ENCODE measurements at regions not wholly inside any gene's neighbourhood (a gene's known extent, or its start where the extent isn't known, plus 50 kb on each side); places are given as distances from the start of the nearest gene placed in this dataset.

DNA sequence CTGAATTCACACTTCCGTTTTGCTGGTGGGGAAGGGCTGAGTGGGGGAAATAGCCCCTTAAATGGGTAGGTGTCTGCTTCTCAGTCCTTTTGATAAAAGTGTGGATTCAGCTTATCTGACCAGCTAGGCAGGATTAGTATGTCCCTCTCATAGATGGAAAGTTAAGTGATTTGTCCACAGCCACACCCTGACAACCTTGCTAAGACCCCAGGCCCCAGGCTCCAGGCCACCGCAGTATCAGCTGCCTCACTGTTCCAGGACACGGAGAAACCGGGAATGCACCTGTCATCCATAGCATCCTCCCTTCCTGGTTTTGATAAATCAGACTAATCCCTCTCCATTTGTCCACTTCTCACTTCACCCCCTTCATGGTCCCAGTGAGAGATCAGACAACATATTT lies 197.7 kb downstream of the USP12 start:
- H3K4me3 ChIP-seq (ENCODE audit: low read depth, low read length), result no peak overlapping the region
- TF ChIP-seq, protein P1, sequence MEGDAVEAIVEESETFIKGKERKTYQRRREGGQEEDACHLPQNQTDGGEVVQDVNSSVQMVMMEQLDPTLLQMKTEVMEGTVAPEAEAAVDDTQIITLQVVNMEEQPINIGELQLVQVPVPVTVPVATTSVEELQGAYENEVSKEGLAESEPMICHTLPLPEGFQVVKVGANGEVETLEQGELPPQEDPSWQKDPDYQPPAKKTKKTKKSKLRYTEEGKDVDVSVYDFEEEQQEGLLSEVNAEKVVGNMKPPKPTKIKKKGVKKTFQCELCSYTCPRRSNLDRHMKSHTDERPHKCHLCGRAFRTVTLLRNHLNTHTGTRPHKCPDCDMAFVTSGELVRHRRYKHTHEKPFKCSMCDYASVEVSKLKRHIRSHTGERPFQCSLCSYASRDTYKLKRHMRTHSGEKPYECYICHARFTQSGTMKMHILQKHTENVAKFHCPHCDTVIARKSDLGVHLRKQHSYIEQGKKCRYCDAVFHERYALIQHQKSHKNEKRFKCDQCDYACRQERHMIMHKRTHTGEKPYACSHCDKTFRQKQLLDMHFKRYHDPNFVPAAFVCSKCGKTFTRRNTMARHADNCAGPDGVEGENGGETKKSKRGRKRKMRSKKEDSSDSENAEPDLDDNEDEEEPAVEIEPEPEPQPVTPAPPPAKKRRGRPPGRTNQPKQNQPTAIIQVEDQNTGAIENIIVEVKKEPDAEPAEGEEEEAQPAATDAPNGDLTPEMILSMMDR (IDR thresholded peaks at IDR 0.05; ENCODE audit: control insufficient read depth, extremely low read depth, insufficient read depth), result no peak
- DNase-seq (ENCODE audit: low read depth), result no peak

DNA sequence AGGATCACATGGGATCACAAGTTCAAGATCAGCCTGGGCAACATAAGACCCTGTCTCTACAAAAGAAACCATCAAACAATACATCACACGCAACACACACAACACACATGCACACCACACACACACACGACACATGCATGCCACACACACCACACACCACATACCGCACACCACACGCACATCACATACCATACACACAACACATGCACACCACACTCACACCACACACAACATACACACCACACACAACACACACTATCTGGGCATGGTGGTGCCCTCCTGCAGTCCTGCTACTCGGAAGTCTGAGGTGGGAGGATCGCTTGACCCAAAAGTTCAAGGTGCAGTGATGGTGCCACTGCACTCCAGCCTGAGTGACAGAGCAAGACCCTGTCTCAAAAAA lies 198.3 kb downstream of the USP12 start:
- DNase-seq (ENCODE audit: low read depth), result no peak
- TF ChIP-seq, protein P1 (IDR thresholded peaks at IDR 0.05; ENCODE audit: control insufficient read depth, extremely low read depth, insufficient read depth), result no peak
- no peak overlapping the region for H3K4me3 ChIP-seq (ENCODE audit: low read depth, low read length)

DNA sequence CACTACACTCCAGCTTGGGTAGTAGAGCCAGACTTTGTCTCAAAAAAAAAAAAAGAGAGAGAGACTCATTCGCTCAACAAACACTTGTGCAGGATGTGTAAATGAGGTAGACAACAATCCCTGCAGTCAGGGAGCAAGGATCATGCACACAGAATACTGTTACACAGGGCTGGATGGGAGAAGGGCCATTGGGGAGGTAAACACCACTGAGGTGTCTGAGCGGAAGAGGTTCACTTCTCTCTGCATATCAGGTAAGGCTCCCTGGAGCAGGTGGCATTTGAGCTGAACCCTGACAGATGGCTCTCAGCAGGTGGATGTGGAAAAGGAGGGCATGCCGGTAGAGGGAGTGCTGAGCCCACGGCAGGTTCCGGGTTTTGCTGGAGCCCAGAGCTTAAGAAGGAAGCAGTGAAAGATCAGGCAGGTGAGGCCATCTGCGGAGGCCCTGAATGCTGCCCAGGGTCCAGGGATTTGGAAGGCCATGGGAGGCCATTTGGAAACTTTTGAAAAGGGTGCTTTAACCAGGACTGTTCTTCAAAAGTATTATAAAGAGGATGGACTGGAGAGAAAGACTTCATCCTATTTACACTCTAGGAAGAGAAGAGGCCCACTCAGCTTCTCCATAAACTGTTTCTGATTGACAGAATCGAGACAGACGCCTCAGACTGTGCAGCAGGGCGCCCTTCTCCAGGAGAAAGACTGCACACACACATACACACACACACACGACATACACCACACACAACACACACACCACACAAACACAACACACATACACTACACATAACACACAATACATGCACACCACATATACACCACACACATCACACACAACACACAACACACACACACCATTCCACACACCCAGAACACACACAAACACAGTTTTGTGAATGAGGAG lies 199.4 kb downstream of the USP12 start:
- no peak overlapping the region for H3K4me3 ChIP-seq (ENCODE audit: low read depth, low read length)
- no peak for DNase-seq (ENCODE audit: low read depth)
- TF ChIP-seq, protein P1 (IDR thresholded peaks at IDR 0.05; ENCODE audit: control insufficient read depth, extremely low read depth, insufficient read depth), result peak; percentile 41

DNA sequence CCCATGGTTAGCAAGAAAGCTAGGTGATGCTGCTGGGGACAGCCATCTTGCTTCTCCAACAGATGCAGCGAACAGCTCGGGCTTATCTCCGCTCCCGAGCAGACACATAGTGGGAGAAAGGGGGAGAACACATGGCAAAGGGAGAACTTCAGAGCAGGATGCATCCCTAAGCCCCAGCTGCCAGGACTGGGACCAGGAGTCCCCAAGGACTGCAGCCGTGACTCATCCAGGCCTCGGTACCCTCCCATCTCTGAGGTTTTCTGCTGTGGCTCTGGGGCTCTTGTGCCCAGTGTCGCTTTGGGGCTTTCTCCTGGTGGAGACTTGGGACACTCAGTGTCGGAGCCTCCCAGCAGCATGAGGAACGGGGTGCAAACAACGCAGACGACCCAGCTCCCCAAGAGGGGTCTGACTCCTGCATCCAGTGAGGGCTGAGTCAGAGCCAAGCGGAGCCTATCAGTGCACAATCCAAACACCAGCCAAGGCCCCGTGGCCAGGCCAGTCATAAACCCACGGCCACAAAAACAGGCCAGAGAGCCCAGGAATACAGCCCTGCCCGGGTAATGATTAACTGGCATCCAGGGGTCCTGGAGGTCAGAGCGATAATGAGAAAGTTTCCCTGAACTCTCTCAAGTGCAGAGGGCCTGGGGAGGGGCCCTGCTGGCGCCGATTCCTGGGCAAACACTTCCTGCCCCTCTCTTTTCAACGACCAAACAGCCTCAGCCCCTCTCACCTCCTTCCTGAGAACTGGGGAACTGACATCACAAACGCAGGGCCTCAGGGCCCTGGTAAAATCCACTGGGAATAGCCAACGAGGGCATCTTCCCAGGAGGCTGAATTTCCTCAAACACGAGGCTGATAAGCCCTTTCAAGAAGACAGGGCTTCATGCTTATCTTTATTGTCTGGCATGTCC lies 202.9 kb downstream of the USP12 start:
- TF ChIP-seq, protein P1 (IDR thresholded peaks at IDR 0.05; ENCODE audit: control insufficient read depth, extremely low read depth, insufficient read depth), result no peak
- no peak for DNase-seq (ENCODE audit: low read depth)
- H3K4me3 ChIP-seq (ENCODE audit: low read depth, low read length), result no peak overlapping the region

DNA sequence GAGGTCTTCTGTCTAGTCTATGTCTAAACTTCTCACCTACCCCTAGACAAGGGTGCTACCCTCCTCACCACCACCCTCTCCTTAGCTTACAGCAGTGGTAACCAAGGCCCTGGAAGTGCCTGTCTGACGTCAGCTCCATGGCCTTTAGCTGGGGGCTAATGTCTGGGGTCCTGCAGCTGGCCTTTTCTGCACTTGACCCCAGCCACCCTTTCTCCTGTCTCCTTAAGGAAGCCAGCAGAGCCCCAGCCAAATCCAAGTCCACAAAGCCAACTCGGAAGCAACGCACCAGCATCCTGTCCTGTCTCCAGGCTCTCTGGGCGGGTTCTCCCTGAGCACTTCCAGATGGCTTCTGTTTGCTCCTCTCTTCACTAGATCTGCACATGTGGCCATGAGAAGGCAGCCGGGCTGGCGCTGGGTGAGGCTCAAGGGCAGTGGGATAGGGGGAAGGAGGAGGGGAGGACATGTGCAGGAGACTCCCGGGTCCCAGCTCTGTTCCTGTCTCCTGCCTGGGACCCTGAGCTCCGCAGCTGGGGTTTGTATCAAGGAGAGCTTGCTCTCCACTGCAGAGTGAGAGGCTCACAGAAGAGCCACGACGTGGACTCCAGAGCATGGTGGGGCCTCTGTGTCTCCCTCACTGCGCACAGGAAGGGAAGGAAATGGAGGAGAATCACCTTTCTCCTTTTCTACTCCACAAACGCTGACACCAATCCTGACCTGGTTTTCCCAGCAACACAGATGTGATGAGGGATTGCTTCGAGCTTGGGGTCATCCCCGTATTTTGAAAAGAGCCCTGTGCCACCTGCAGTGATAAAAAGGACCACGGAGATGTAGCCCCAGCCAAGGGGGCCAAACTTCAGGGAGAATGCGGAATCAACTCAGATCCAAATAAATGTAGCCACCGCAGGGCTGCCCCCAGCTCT lies 204.2 kb downstream of the USP12 start:
- TF ChIP-seq, protein P1 (IDR thresholded peaks at IDR 0.05; ENCODE audit: control insufficient read depth, extremely low read depth, insufficient read depth), result no peak
- no peak overlapping the region for H3K4me3 ChIP-seq (ENCODE audit: low read depth, low read length)
- no peak for DNase-seq (ENCODE audit: low read depth)

DNA sequence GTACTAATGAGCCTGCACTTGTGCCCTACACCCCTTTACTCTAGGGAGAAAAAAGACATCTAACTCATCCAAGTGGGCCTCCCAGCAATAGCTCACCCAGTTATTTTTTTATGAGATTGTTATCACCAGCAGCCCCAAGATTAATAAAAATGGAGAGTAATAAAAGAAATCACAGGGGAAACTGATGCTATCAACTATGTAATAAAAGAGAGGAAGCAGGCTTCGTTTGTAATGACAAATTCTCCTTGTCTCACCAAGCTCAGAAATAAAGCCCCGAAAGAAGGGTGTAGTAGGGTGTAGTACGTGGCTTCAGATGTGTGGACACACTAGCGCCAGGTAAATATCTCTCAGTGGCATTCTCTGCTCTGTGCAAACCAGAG lies 204.9 kb downstream of the USP12 start:
- H3K4me3 ChIP-seq (ENCODE audit: low read depth, low read length), result no peak overlapping the region
- DNase-seq (ENCODE audit: low read depth), result no peak
- TF ChIP-seq, protein P1 (IDR thresholded peaks at IDR 0.05; ENCODE audit: control insufficient read depth, extremely low read depth, insufficient read depth), result no peak
